ENCODE measurements at regions not wholly inside any gene's neighbourhood (a gene's known extent, or its start where the extent isn't known, plus 50 kb on each side); places are given as distances from the start of the nearest gene placed in this dataset.
A peak's percentile ranks its signal among the peaks of the same experiment; 100 is the strongest.

GRCh38 chr6:15793288-15793687, 130.5 kb upstream of the DTNBP1 start:
- Mint-ChIP-seq H3K9me3 (ENCODE audit: unreplicated experiment) (peaks cover 25% of the 10 kb centered on the region), H3K27me3 (ENCODE audit: insufficient read depth, unreplicated experiment) (no peaks in the 10 kb centered on the region), H3K4me1 (ENCODE audit: low read depth, unreplicated experiment) (peaks cover 26% of the 10 kb centered on the region), H3K36me3 (ENCODE audit: insufficient read depth, unreplicated experiment) (no peaks in the 10 kb centered on the region), H3K4me3 (ENCODE audit: unreplicated experiment) (no peak overlapping the region), H3K27ac (ENCODE audit: unreplicated experiment) (peak overlapping the region; percentile 79)
- Histone ChIP-seq H3K4me3 (ENCODE audit: low read depth, low read length) (no peak overlapping the region), H3K27me3 (replicated peaks; ENCODE audit: control insufficient read depth, insufficient read depth, low read length) (no peaks in the 10 kb centered on the region), H3K36me3 (ENCODE audit: control insufficient read depth, insufficient read depth, low read length) (no peaks in the 10 kb centered on the region), H3K9me3 (no peaks in the 10 kb centered on the region), H3K4me1 (peaks cover 33% of the 10 kb centered on the region)
- intact Hi-C loops (cut with micrococcal nuclease; ENCODE audit: unreplicated experiment): loop anchor here (1.0 kb wide), 1 partner anchor 413 kb away; no protein-coding TSS in a partner anchor
- TF ChIP-seq, protein P1, sequence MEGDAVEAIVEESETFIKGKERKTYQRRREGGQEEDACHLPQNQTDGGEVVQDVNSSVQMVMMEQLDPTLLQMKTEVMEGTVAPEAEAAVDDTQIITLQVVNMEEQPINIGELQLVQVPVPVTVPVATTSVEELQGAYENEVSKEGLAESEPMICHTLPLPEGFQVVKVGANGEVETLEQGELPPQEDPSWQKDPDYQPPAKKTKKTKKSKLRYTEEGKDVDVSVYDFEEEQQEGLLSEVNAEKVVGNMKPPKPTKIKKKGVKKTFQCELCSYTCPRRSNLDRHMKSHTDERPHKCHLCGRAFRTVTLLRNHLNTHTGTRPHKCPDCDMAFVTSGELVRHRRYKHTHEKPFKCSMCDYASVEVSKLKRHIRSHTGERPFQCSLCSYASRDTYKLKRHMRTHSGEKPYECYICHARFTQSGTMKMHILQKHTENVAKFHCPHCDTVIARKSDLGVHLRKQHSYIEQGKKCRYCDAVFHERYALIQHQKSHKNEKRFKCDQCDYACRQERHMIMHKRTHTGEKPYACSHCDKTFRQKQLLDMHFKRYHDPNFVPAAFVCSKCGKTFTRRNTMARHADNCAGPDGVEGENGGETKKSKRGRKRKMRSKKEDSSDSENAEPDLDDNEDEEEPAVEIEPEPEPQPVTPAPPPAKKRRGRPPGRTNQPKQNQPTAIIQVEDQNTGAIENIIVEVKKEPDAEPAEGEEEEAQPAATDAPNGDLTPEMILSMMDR (IDR thresholded peaks at IDR 0.05; ENCODE audit: insufficient read depth in 1 of 2, low read depth in 1 of 2, low read length in 1 of 2, severe bottlenecking in 1 of 2, unreplicated experiment in 1 of 2): no peak
- CTCF ChIA-PET: interaction anchor here (1.2 kb wide), 1 partner anchor 102 kb away, joined by 3 read pairs; no protein-coding TSS in a partner anchor
- DNase-seq: peak; percentile 52 to 63
- BruUV-seq (replicated peaks): no TSS peak
- POLR2A ChIA-PET: interaction anchor here (1.3 kb wide), 1 partner anchor 335 kb away, joined by 7 read pairs; the partner anchor contains the start of gene MYLIP

DNA sequence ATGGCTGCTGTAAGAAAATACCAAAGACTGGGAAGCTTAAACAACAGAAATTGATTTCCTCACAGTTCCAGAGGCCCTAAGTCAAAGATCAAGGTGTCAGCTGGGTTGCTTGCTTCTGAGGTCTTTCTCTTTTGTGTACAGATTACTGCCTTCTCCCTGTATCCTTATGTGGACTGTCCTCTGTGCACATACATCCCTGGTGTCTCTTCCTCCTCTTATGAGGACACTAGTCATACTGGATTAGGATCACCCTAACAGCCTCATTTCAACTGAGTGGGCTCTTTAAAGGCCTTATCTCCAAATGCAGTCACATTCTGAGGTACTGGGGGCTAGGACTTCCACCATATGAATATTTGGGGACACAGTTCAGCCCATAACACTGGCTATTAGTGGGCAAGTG, 130.0 kb upstream of the DTNBP1 start:
- no peaks in the 10 kb centered on the region for H3K36me3 Mint-ChIP-seq (ENCODE audit: insufficient read depth, unreplicated experiment)
- peaks cover 25% of the 10 kb centered on the region for H3K9me3 Mint-ChIP-seq (ENCODE audit: unreplicated experiment)
- DNase-seq: no peak
- POLR2A ChIA-PET: interaction anchor here (1.3 kb wide), 1 partner anchor 336 kb away, joined by 7 read pairs; the partner anchor contains the start of gene MYLIP
- CTCF ChIA-PET: no interaction called here
- Histone ChIP-seq H3K27me3 (replicated peaks; ENCODE audit: control insufficient read depth, insufficient read depth, low read length) (no peaks in the 10 kb centered on the region), H3K36me3 (ENCODE audit: control insufficient read depth, insufficient read depth, low read length) (no peaks in the 10 kb centered on the region), H3K4me1 (peaks cover 33% of the 10 kb centered on the region), H3K4me3 (ENCODE audit: low read depth, low read length) (no peak overlapping the region), H3K9me3 (no peaks in the 10 kb centered on the region)
- intact Hi-C loops (cut with micrococcal nuclease; ENCODE audit: unreplicated experiment): loop anchor here (1.0 kb wide), 1 partner anchor 413 kb away; no protein-coding TSS in a partner anchor
- H3K4me1 Mint-ChIP-seq (ENCODE audit: low read depth, unreplicated experiment): peaks cover 26% of the 10 kb centered on the region
- TF ChIP-seq, protein P1 (IDR thresholded peaks at IDR 0.05; ENCODE audit: insufficient read depth in 1 of 2, low read depth in 1 of 2, low read length in 1 of 2, severe bottlenecking in 1 of 2, unreplicated experiment in 1 of 2): no peak
- no peaks in the 10 kb centered on the region for H3K27me3 Mint-ChIP-seq (ENCODE audit: insufficient read depth, unreplicated experiment)
- BruUV-seq (replicated peaks): no TSS peak
- H3K27ac Mint-ChIP-seq (ENCODE audit: unreplicated experiment): peak overlapping the region; percentile 79
- no peak overlapping the region for H3K4me3 Mint-ChIP-seq (ENCODE audit: unreplicated experiment)

- H3K4me1 ChIP-seq: peaks cover 33% of the 10 kb centered on the region
- TF ChIP-seq, protein P1 (IDR thresholded peaks at IDR 0.05; ENCODE audit: insufficient read depth in 1 of 2, low read depth in 1 of 2, low read length in 1 of 2, severe bottlenecking in 1 of 2, unreplicated experiment in 1 of 2): no peak
- Mint-ChIP-seq H3K27me3 (ENCODE audit: insufficient read depth, unreplicated experiment) (no peaks in the 10 kb centered on the region), H3K4me1 (ENCODE audit: low read depth, unreplicated experiment) (peaks cover 26% of the 10 kb centered on the region), H3K4me3 (ENCODE audit: unreplicated experiment) (no peak overlapping the region), H3K27ac (ENCODE audit: unreplicated experiment) (peak overlapping the region; percentile 79), H3K9me3 (ENCODE audit: unreplicated experiment) (peaks cover 13% of the 10 kb centered on the region), H3K36me3 (ENCODE audit: insufficient read depth, unreplicated experiment) (no peaks in the 10 kb centered on the region)
- H3K4me3 ChIP-seq (ENCODE audit: low read depth, low read length): no peak overlapping the region
- CTCF ChIA-PET: interaction anchor here (0.6 kb wide), 1 partner anchor 1997 kb away, joined by 3 read pairs; no protein-coding TSS in a partner anchor
- H3K27me3 ChIP-seq (replicated peaks; ENCODE audit: control insufficient read depth, insufficient read depth, low read length): no peaks in the 10 kb centered on the region
- intact Hi-C loops (cut with micrococcal nuclease; ENCODE audit: unreplicated experiment): no loop called here
- no TSS peak for BruUV-seq (replicated peaks)
- DNase-seq: peak in 1 of 2 experiments; percentile 22
- POLR2A ChIA-PET: no interaction called here
- no peaks in the 10 kb centered on the region for H3K9me3 ChIP-seq
- H3K36me3 ChIP-seq (ENCODE audit: control insufficient read depth, insufficient read depth, low read length): no peaks in the 10 kb centered on the region
Observed at GRCh38 chr6:15791448-15792181, 128.8 kb upstream of the DTNBP1 start.
